ENCODE measurements at regions not wholly inside any gene's neighbourhood (a gene's known extent, or its start where the extent isn't known, plus 50 kb on each side); places are given as distances from the start of the nearest gene placed in this dataset.

- TF ChIP-seq CTCF (IDR thresholded peaks at IDR 0.05) = no peak
- no peak for TF ChIP-seq ELF1 (IDR thresholded peaks at IDR 0.05)
- TF ChIP-seq TEAD4 (IDR thresholded peaks at IDR 0.05; ENCODE audit: borderline replicate concordance, insufficient read depth) = no peak
- no peak for TF ChIP-seq MXI1 (IDR thresholded peaks at IDR 0.05; ENCODE audit: low read depth, low read length)
- no peak for TF ChIP-seq NFIC (IDR thresholded peaks at IDR 0.05; ENCODE audit: borderline replicate concordance)
- no peak for TF ChIP-seq JUND (IDR thresholded peaks at IDR 0.05)
- TF ChIP-seq EZH2phosphoT487 (IDR thresholded peaks at IDR 0.05; ENCODE audit: borderline replicate concordance, low read depth) = no peak
- TF ChIP-seq EP300 (IDR thresholded peaks at IDR 0.05; ENCODE audit: borderline replicate concordance in 1 of 2, low read depth in 1 of 2, low read length in 1 of 2) = no peak
- TF ChIP-seq FOXM1 (IDR thresholded peaks at IDR 0.05; ENCODE audit: low read depth) = no peak
- TF ChIP-seq POLR2AphosphoS5 (IDR thresholded peaks at IDR 0.05; ENCODE audit: low read depth, low read length) = no peak
- no peak for TF ChIP-seq NRF1 (IDR thresholded peaks at IDR 0.05; ENCODE audit: low read depth, low read length)
- no peak for TF ChIP-seq CHD2 (IDR thresholded peaks at IDR 0.05; ENCODE audit: low read length, partially characterized antibody)
- TF ChIP-seq USF2 (IDR thresholded peaks at IDR 0.05; ENCODE audit: borderline replicate concordance, low read depth, low read length) = no peak
- no peak for TF ChIP-seq USF1 (IDR thresholded peaks at IDR 0.05; ENCODE audit: borderline replicate concordance, low read depth)
These were observed 446.9 kb downstream of the BCOR start for GRCh38 chrX:39650768-39651347.
